ENCODE measurements at regions not wholly inside any gene's neighbourhood (a gene's known extent, or its start where the extent isn't known, plus 50 kb on each side); places are given as distances from the start of the nearest gene placed in this dataset.
"Not testable (repeated sequence)": the region's sequence is repeated elsewhere in the genome, so short reads cannot be mapped to it uniquely, and the experiment has no call there.

- DNase-seq, result no peak
Measured at GRCh38 chr16:76612497-76612896, 335.3 kb downstream of the CNTNAP4 start.

GRCh38 chr16:76614269-76614668 lies 337.1 kb downstream of the CNTNAP4 start:
- DNase-seq, result no peak

GRCh38 chr16:76622876-76623275 lies 345.7 kb downstream of the CNTNAP4 start:
- DNase-seq, result no peak

- DNase-seq, result no peak
Measured at GRCh38 chr16:76634847-76635697, 357.9 kb downstream of the CNTNAP4 start.

- peak in 2 of 3 donors; percentile 12 to 20 for DNase-seq
Measured at GRCh38 chr16:76639685-76640289, 362.6 kb downstream of the CNTNAP4 start.

GRCh38 chr16:76650582-76650981 lies 373.4 kb downstream of the CNTNAP4 start:
- DNase-seq, result no peak

GRCh38 chr16:76653390-76654026 lies 376.3 kb downstream of the CNTNAP4 start:
- DNase-seq, result peak; percentile 33 to 46 (median 46)

GRCh38 chr16:76654088-76654820 lies 377.1 kb downstream of the CNTNAP4 start:
- no peak for DNase-seq

- DNase-seq, result no peak
Measured at GRCh38 chr16:76656994-76657393, 379.8 kb downstream of the CNTNAP4 start.

GRCh38 chr16:76661691-76662235 lies 384.6 kb downstream of the CNTNAP4 start:
- no peak for DNase-seq

- DNase-seq, result no peak
Measured at GRCh38 chr16:76665571-76666275, 388.5 kb downstream of the CNTNAP4 start.

- DNase-seq, result peak in 1 of 3 donors; percentile 11
Measured at GRCh38 chr16:76668207-76668725, 391.1 kb downstream of the CNTNAP4 start.

GRCh38 chr16:76669288-76669687 lies 392.1 kb downstream of the CNTNAP4 start:
- DNase-seq, result no peak

GRCh38 chr16:76670125-76670857 lies 393.1 kb downstream of the CNTNAP4 start:
- no peak for DNase-seq

GRCh38 chr16:76676356-76676755 lies 399.2 kb downstream of the CNTNAP4 start:
- no peak for DNase-seq

GRCh38 chr16:76681296-76681695 lies 404.1 kb downstream of the CNTNAP4 start:
- DNase-seq, result no peak

GRCh38 chr16:76683051-76683450 lies 405.9 kb downstream of the CNTNAP4 start:
- DNase-seq, result no peak

- no peak for DNase-seq
Measured at GRCh38 chr16:76696876-76697275, 419.7 kb downstream of the CNTNAP4 start.

- DNase-seq, result no peak
Measured at GRCh38 chr16:76705892-76706291, 428.7 kb downstream of the CNTNAP4 start.

- DNase-seq, result no peak
Measured at GRCh38 chr16:76713191-76713590, 436.0 kb downstream of the CNTNAP4 start.

GRCh38 chr16:76716251-76716650 lies 439.1 kb downstream of the CNTNAP4 start:
- not testable (repeated sequence) for DNase-seq

Data from suppressor macrophage treated with lipopolysaccharide for 1 hour (primary cell).